OCI-LY3 (cell line): ENCODE measurements at regions not wholly inside any gene's neighbourhood (a gene's known extent, or its start where the extent isn't known, plus 50 kb on each side); places are given as distances from the start of the nearest gene placed in this dataset.

Source experiments
- EZH2phosphoT487 ChIP-seq: fragments of 200-600 bp; shearing (Covaris generic); IDR thresholded peaks from 2 replicates; pipeline ENCODE4 v1.6.1; 2018; ENCODE audit warnings: antibody characterized with exemption, mixed run types, low read depth
- TF ChIP-seq, protein P1 (sequence below): fragments of 200-600, 300-600 bp; sonication (generic); IDR thresholded peaks from 2 replicates; pipeline ENCODE4 v1.5.1; 2014; ENCODE audit warnings: antibody characterized with exemption, low read length, low read depth

DNA sequence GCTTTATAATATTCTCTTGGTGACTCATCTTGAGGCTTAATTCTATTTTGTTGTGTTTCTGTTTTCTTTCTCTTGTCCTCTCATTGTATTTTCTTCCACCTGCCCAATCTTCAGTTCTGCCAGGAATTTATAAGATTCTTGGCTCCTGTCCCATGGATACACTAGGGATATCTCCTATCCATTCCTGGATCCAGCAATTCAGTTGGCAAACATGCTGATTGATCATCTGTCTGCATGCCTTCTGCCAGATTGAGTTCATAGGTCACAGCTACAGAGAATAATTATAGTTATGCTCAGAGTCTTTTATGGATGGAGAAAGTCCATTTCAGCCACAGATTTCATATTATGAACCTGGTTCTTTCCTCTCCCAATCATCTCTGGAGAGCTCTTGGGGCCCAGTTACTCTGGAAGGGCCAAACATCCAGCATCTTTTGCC, 140.4 kb upstream of the MAGI2 start:
- TF ChIP-seq, protein P1, sequence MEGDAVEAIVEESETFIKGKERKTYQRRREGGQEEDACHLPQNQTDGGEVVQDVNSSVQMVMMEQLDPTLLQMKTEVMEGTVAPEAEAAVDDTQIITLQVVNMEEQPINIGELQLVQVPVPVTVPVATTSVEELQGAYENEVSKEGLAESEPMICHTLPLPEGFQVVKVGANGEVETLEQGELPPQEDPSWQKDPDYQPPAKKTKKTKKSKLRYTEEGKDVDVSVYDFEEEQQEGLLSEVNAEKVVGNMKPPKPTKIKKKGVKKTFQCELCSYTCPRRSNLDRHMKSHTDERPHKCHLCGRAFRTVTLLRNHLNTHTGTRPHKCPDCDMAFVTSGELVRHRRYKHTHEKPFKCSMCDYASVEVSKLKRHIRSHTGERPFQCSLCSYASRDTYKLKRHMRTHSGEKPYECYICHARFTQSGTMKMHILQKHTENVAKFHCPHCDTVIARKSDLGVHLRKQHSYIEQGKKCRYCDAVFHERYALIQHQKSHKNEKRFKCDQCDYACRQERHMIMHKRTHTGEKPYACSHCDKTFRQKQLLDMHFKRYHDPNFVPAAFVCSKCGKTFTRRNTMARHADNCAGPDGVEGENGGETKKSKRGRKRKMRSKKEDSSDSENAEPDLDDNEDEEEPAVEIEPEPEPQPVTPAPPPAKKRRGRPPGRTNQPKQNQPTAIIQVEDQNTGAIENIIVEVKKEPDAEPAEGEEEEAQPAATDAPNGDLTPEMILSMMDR, result no peak
- TF ChIP-seq EZH2phosphoT487, result no peak
